K562 (cell line): ENCODE measurements at regions not wholly inside any gene's neighbourhood (a gene's known extent, or its start where the extent isn't known, plus 50 kb on each side); places are given as distances from the start of the nearest gene placed in this dataset.

Source experiments
- ATAC-seq: fragments of 200-7000 bp; cut with Tn5 transposase; 3 replicates; pipeline ENCODE4 v1.9.1; 2020; ENCODE audit warnings: moderate library complexity
- BruUV-seq: library from RNA; stranded (reverse); fragments of 400-500 nt; replicated peaks from 2 replicates; lab custom pipeline; 2021; lab: Mats Ljungman, UMichigan
- CTCF ChIA-PET: fragments of 300-600 bp; formaldehyde crosslinking; extraction: SDS; loops from one replicate; lab custom pipeline; 2021; ENCODE audit warnings: low intra/inter-chr PET ratio; lab: Yijun Ruan, JAX
- POLR2A ChIA-PET: fragments of 300-600, 350-650 bp; sonication (Branson Sonifier 250); formaldehyde crosslinking; extraction: SDS; loops from one replicate; lab custom pipeline; 2021; ENCODE audit warnings: antibody characterized with exemption, inconsistent platforms; lab: Yijun Ruan, JAX
- DNase-seq, 4 experiments: peaks; one replicate each; pipeline versions ENCODE4 v3.0.0 to v3.0.0-alpha.2; 2011 to 2018; ENCODE audit warnings: low spot score in 3 of 4, mixed read lengths in 3 of 4; ENCODE audit errors: extremely low read depth in 1 of 4
- FAIRE-seq: peaks from 2 replicates; lab custom pipeline; 2011; peaks lifted over from hg19 to GRCh38; lab: Jason Lieb, UNC
- H2AFZ ChIP-seq: 2 replicates; pipeline ENCODE4 v1.6.0; 2011; ENCODE audit warnings: low read depth, low read length, control low read depth, inconsistent platforms
- H3K27ac ChIP-seq: fragments of 200-600 bp; 3 replicates; pipeline ENCODE4 v1.8.0; 2011; ENCODE audit warnings: low read depth, mild to moderate bottlenecking, control low read depth, inconsistent platforms, low read length, moderate library complexity, mixed read lengths; ENCODE audit errors: extremely low read depth
- H3K27me3 ChIP-seq, 2 experiments: fragments of 300-600 bp in 1 of 2; 2 replicates in 1 of 2; 3 replicates in 1 of 2; pipeline versions ENCODE4 v1.6.0 to v1.8.0; 2011; ENCODE audit warnings: inconsistent platforms in 2 of 2, low read length in 2 of 2, mild to moderate bottlenecking in 1 of 2, mixed read lengths in 1 of 2, moderate library complexity in 1 of 2; ENCODE audit not compliant: control insufficient read depth in 2 of 2, insufficient read depth in 2 of 2
- H3K36me3 ChIP-seq: fragments of 300-600 bp; 3 replicates; pipeline ENCODE4 v1.8.0; 2011; ENCODE audit warnings: mild to moderate bottlenecking, low read length, inconsistent platforms; ENCODE audit not compliant: control insufficient read depth, insufficient read depth
- H3K4me1 ChIP-seq, 2 experiments: fragments of 200-600 bp in 1 of 2; replicated peaks in 1 of 2; 2 replicates in 1 of 2; 3 replicates in 1 of 2; pipeline versions ENCODE4 v1.5.1 to v1.8.0; 2011; ENCODE audit warnings: inconsistent platforms in 2 of 2, low read length in 2 of 2, mild to moderate bottlenecking in 1 of 2, mixed read lengths in 1 of 2, moderate library complexity in 1 of 2; ENCODE audit not compliant: control insufficient read depth in 2 of 2, insufficient read depth in 2 of 2
- H3K4me2 ChIP-seq: 2 replicates; pipeline ENCODE4 v1.6.1; 2011; ENCODE audit warnings: low read length, control low read depth, inconsistent platforms, mixed read lengths; ENCODE audit not compliant: insufficient read depth
- H3K4me3 ChIP-seq: fragments of 200-600 bp; sonication (generic), shearing (Covaris generic); 2 replicates; pipeline ENCODE4 v1.5.1; 2016; ENCODE audit warnings: control low read depth, inconsistent platforms
- H3K79me2 ChIP-seq: fragments of 200-600 bp; 3 replicates; pipeline ENCODE4 v1.8.0; 2011; ENCODE audit warnings: low read length, inconsistent platforms; ENCODE audit not compliant: control insufficient read depth, insufficient read depth
- H3K9ac ChIP-seq, 2 experiments: 2 replicates each; pipeline versions ENCODE4 v1.6.0 to v1.6.1; 2011; ENCODE audit warnings: low read depth in 2 of 2, low read length in 2 of 2, control low read depth in 1 of 2, inconsistent platforms in 1 of 2, mild to moderate bottlenecking in 1 of 2, mixed read lengths in 1 of 2; ENCODE audit not compliant: insufficient read depth in 1 of 2
- H3K9me1 ChIP-seq: one replicate; pipeline ENCODE4 v1.6.0; 2011; ENCODE audit warnings: inconsistent platforms, mild to moderate bottlenecking, low read length, moderate library complexity; ENCODE audit not compliant: control insufficient read depth, insufficient read depth
- H3K9me3 ChIP-seq: replicated peaks from 2 replicates; pipeline ENCODE4 v1.5.1; 2011; ENCODE audit warnings: low read depth, low read length, inconsistent platforms; ENCODE audit not compliant: control insufficient read depth, insufficient read depth
- H4K20me1 ChIP-seq: replicated peaks from 2 replicates; pipeline ENCODE4 v1.6.1; 2011; ENCODE audit warnings: low read length, inconsistent platforms, mixed read lengths; ENCODE audit not compliant: control insufficient read depth, insufficient read depth
- BACH1 ChIP-seq: fragments of 200-800 bp; sonication (Bioruptor generic); IDR thresholded peaks from 2 replicates; pipeline ENCODE4 v1.6.1; 2016; ENCODE audit warnings: missing genetic modification characterization, missing compliant biosample characterization
- DNMT1 ChIP-seq: fragments of 450-650 bp; IDR thresholded peaks from 2 replicates; pipeline ENCODE4 v1.6.1; 2016; ENCODE audit warnings: antibody characterized with exemption, mild to moderate bottlenecking
- HINFP ChIP-seq: fragments of 450-650 bp; conservative IDR thresholded peaks from 2 replicates; pipeline ENCODE4 v1.6.1; 2016; ENCODE audit warnings: missing genetic modification characterization, low read depth, mild to moderate bottlenecking, control low read depth, missing compliant biosample characterization
- HIVEP1 ChIP-seq: fragments of 250-450 bp; sonication (Bioruptor Pico); IDR thresholded peaks from 2 replicates; pipeline ENCODE4 v1.4.0; 2020; ENCODE audit warnings: mild to moderate bottlenecking
- NFXL1 ChIP-seq: fragments of 450-650 bp; formaldehyde crosslinking; IDR thresholded peaks from 2 replicates; pipeline ENCODE4 v1.4.0; 2021; ENCODE audit warnings: mild to moderate bottlenecking
- SUPT5H ChIP-seq: fragments of 450-650 bp; IDR thresholded peaks from 2 replicates; pipeline ENCODE4 v1.6.1; 2016
- THAP7 ChIP-seq: fragments of 250-450 bp; sonication (Bioruptor Pico); IDR thresholded peaks from 2 replicates; pipeline ENCODE4 v1.5.0; 2021
- ZNF212 ChIP-seq: fragments of 450-650 bp; formaldehyde crosslinking; IDR thresholded peaks from 2 replicates; pipeline ENCODE4 v1.4.0; 2020; ENCODE audit warnings: mild to moderate bottlenecking
- ZNF3 ChIP-seq: fragments of 250-450 bp; sonication (Bioruptor Pico); IDR thresholded peaks from 2 replicates; pipeline ENCODE4 v1.5.0; 2021; ENCODE audit warnings: mild to moderate bottlenecking, moderate library complexity
- in situ Hi-C: fragments of 300-500 bp; cut with MboI; formaldehyde crosslinking; loops from 4 replicates; pipeline ENCODE4 v1.15.0; 2018; ENCODE audit warnings: inconsistent platforms, mixed read lengths
- intact Hi-C: fragments of 100-400 bp; cut with micrococcal nuclease; formaldehyde crosslinking; loops from 2 replicates; pipeline ENCODE4 v1.14.2; 2022

GRCh38 chr10:105611244-105611798 lies 970.2 kb downstream of the SORCS3 start:
- FAIRE-seq (no peak), ATAC-seq (no peak), DNase-seq (no peak)
- intact Hi-C loops (no loop called here), in situ Hi-C loops (no loop called here)
- no peak for TF ChIP-seq ZNF3
- no peak for TF ChIP-seq NFXL1 (CRISPR knock-in tag)
- TF ChIP-seq ZNF212 (CRISPR knock-in tag) = no peak
- no peak for TF ChIP-seq BACH1
- TF ChIP-seq DNMT1 = no peak
- TF ChIP-seq HIVEP1 (CRISPR knock-in tag) = no peak
- TF ChIP-seq SUPT5H = no peak
- TF ChIP-seq HINFP = no peak
- no peak for TF ChIP-seq THAP7 (CRISPR knock-in tag)
- H3K79me2 ChIP-seq = no peaks in the 10 kb centered on the region
- no peak overlapping the region for H3K4me3 ChIP-seq
- CTCF ChIA-PET = no interaction called here
- H3K9me3 ChIP-seq = no peaks in the 10 kb centered on the region
- no peaks in the 10 kb centered on the region for H3K27me3 ChIP-seq
- no peak overlapping the region for H3K9ac ChIP-seq
- H3K9me1 ChIP-seq = no peaks in the 10 kb centered on the region
- no peak overlapping the region for H2AFZ ChIP-seq
- no peaks in the 10 kb centered on the region for H3K4me1 ChIP-seq
- H3K36me3 ChIP-seq = no peaks in the 10 kb centered on the region
- H4K20me1 ChIP-seq = no peaks in the 10 kb centered on the region
- no peak overlapping the region for H3K4me2 ChIP-seq
- no TSS peak for BruUV-seq
- H3K27ac ChIP-seq = no peak overlapping the region
- POLR2A ChIA-PET = no interaction called here
